Endodermal cell (in vitro differentiated cells): ENCODE measurements at regions not wholly inside any gene's neighbourhood (a gene's known extent, or its start where the extent isn't known, plus 50 kb on each side); places are given as distances from the start of the nearest gene placed in this dataset.

Experiments
- DNase-seq: peaks from one replicate; pipeline ENCODE4 v3.0.0-alpha.2; 2017
- H3K27ac ChIP-seq: 2 replicates; pipeline ENCODE4 v1.5.1; 2013; ENCODE audit warnings: mild to moderate bottlenecking, low read depth, low read length, moderate library complexity
- H3K27me3 ChIP-seq: 2 replicates; pipeline ENCODE4 v1.6.1; 2013; ENCODE audit warnings: mild to moderate bottlenecking, low read length, moderate library complexity; ENCODE audit not compliant: insufficient read depth, control insufficient read depth, poor library complexity, severe bottlenecking
- H3K36me3 ChIP-seq: 2 replicates; pipeline ENCODE4 v1.7.0; 2013; ENCODE audit warnings: mild to moderate bottlenecking, low read length, moderate library complexity; ENCODE audit not compliant: control insufficient read depth, insufficient read depth
- H3K4me1 ChIP-seq: one replicate; pipeline ENCODE4 v1.7.0; 2013; ENCODE audit warnings: low read length; ENCODE audit not compliant: control insufficient read depth, insufficient read depth
- H3K4me3 ChIP-seq: 2 replicates; pipeline ENCODE4 v1.5.1; 2013; ENCODE audit warnings: mild to moderate bottlenecking, low read length, moderate library complexity
- H3K9ac ChIP-seq: 2 replicates; pipeline ENCODE4 v1.6.1; 2013; ENCODE audit warnings: mild to moderate bottlenecking, low read length, moderate library complexity; ENCODE audit not compliant: poor library complexity, severe bottlenecking; ENCODE audit errors: extremely low read depth
- H3K9me3 ChIP-seq: 2 replicates; pipeline ENCODE4 v1.6.1; 2013; ENCODE audit warnings: mild to moderate bottlenecking, low read length, moderate library complexity; ENCODE audit not compliant: control insufficient read depth
- H3K27ac Mint-ChIP-seq: 2 replicates; pipeline ENCODE4 v1.8.0; 2020; ENCODE audit warnings: mixed read lengths
- H3K27me3 Mint-ChIP-seq: 2 replicates; pipeline ENCODE4 v1.8.0; 2021; ENCODE audit warnings: mild to moderate bottlenecking, mixed read lengths; ENCODE audit not compliant: insufficient read depth
- H3K36me3 Mint-ChIP-seq: 2 replicates; pipeline ENCODE4 v1.8.0; 2020; ENCODE audit warnings: low read depth, mixed read lengths
- H3K4me1 Mint-ChIP-seq: 2 replicates; pipeline ENCODE4 v1.8.0; 2020; ENCODE audit warnings: mixed read lengths
- H3K4me3 Mint-ChIP-seq: 2 replicates; pipeline ENCODE4 v1.8.0; 2020; ENCODE audit warnings: mild to moderate bottlenecking, moderate library complexity, mixed read lengths
- H3K9me3 Mint-ChIP-seq: 2 replicates; pipeline ENCODE4 v1.8.0; 2020; ENCODE audit warnings: mild to moderate bottlenecking, mixed read lengths
- CTCF ChIP-seq: fragments of 200-600 bp; sonication (generic); conservative IDR thresholded peaks from 2 replicates; pipeline ENCODE4 v1.5.0; 2021; ENCODE audit warnings: antibody characterized with exemption, mild to moderate bottlenecking
- WGBS, 2 experiments: methylation state at CpG; one replicate each; pipeline versions ENCODE4 v1.1.5 to v1.1.7; 2013; ENCODE audit warnings: missing lambda C conversion rate in 2 of 2, mixed read lengths in 1 of 2; ENCODE audit not compliant: insufficient coverage in 1 of 2, insufficient read length in 1 of 2; 5-methylcytosine and 5-hydroxymethylcytosine counted together

DNA sequence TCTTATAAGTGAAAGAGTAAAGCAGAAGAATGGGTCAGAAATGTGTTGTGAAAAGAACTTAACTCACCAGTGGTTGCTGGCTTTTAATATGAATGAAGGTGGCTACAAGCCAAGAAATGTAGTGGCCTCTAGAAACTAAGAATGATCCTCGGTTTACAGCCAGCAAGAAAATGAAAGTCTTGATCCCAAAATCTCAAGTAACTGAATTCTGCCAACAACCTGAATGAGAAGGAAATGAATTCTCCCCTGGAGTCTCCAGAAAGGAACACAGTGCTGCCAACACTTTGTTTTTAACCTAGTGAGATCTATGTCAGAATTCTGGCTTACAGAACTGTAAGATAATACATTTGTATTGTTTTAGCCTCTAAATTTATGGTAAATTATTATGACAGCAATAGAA, 193.0 kb downstream of the FZD1 start:
- no peak for DNase-seq
- H3K27ac Mint-ChIP-seq = no peak overlapping the region
- no peak overlapping the region for H3K27ac ChIP-seq
- no peak overlapping the region for H3K9ac ChIP-seq
- no peaks in the 10 kb centered on the region for H3K27me3 Mint-ChIP-seq
- H3K27me3 ChIP-seq = no peaks in the 10 kb centered on the region
- H3K4me3 Mint-ChIP-seq = no peak overlapping the region
- H3K9me3 Mint-ChIP-seq = peaks cover 25% of the 10 kb centered on the region
- H3K36me3 ChIP-seq = no peaks in the 10 kb centered on the region
- no peaks in the 10 kb centered on the region for H3K4me1 ChIP-seq
- 67 to 95% methylated on average over 1 of the region's 1 CpG for WGBS, 2 experiments
- peaks cover 2% of the 10 kb centered on the region for H3K36me3 Mint-ChIP-seq
- TF ChIP-seq CTCF = no peak
- no peak overlapping the region for H3K4me3 ChIP-seq
- H3K9me3 ChIP-seq = no peaks in the 10 kb centered on the region
- no peaks in the 10 kb centered on the region for H3K4me1 Mint-ChIP-seq

DNA sequence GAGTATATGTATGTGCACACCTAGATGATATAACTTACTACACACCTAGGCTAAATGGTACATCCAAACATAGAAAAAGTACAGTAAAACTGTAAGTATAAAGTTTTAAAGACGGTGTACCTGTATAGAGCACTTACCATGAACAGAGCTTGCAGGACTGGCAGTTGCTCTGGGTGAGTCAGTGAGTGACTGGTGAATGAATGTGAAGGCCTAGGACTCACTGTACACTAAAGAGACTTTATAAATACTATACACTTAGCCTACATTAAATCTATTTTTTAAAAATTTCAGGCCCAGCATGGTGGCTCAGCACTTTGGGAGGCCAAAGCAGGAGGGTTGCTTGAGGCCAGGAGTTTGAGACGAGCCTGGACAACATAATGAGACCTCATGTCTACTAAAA, 195.3 kb downstream of the FZD1 start:
- no peak for DNase-seq
- Histone ChIP-seq H3K4me3 (no peak overlapping the region), H3K9ac (no peak overlapping the region), H3K4me1 (no peaks in the 10 kb centered on the region), H3K27me3 (no peaks in the 10 kb centered on the region), H3K36me3 (no peaks in the 10 kb centered on the region), H3K9me3 (no peaks in the 10 kb centered on the region), H3K27ac (no peak overlapping the region)
- H3K27me3 Mint-ChIP-seq = no peaks in the 10 kb centered on the region
- 83 to 96% methylated on average over 2 of the region's 2 CpGs for WGBS, 2 experiments
- peaks cover 25% of the 10 kb centered on the region for H3K9me3 Mint-ChIP-seq
- no peak for TF ChIP-seq CTCF
- H3K27ac Mint-ChIP-seq = no peak overlapping the region
- H3K4me1 Mint-ChIP-seq = no peaks in the 10 kb centered on the region
- peaks cover 2% of the 10 kb centered on the region for H3K36me3 Mint-ChIP-seq
- no peak overlapping the region for H3K4me3 Mint-ChIP-seq

GRCh38 chr7:91462316-91462715, 198.1 kb downstream of the FZD1 start:
- no peaks in the 10 kb centered on the region for H3K27me3 Mint-ChIP-seq
- Histone ChIP-seq H3K4me1 (no peaks in the 10 kb centered on the region), H3K9ac (no peak overlapping the region), H3K4me3 (no peak overlapping the region), H3K9me3 (no peaks in the 10 kb centered on the region), H3K27ac (no peak overlapping the region), H3K27me3 (no peaks in the 10 kb centered on the region), H3K36me3 (no peaks in the 10 kb centered on the region)
- no peaks in the 10 kb centered on the region for H3K4me1 Mint-ChIP-seq
- no peak for TF ChIP-seq CTCF
- no peak overlapping the region for H3K27ac Mint-ChIP-seq
- peaks cover 8% of the 10 kb centered on the region for H3K9me3 Mint-ChIP-seq
- no peak for DNase-seq
- WGBS, 2 experiments = 94% methylated on average over 1 of the region's 1 CpG; no CpG with 5 or more reads in 1 of the 2 experiments
- H3K36me3 Mint-ChIP-seq = no peaks in the 10 kb centered on the region
- H3K4me3 Mint-ChIP-seq = no peak overlapping the region
